ENCODE measurements at regions not wholly inside any gene's neighbourhood (a gene's known extent, or its start where the extent isn't known, plus 50 kb on each side); places are given as distances from the start of the nearest gene placed in this dataset.

DNA sequence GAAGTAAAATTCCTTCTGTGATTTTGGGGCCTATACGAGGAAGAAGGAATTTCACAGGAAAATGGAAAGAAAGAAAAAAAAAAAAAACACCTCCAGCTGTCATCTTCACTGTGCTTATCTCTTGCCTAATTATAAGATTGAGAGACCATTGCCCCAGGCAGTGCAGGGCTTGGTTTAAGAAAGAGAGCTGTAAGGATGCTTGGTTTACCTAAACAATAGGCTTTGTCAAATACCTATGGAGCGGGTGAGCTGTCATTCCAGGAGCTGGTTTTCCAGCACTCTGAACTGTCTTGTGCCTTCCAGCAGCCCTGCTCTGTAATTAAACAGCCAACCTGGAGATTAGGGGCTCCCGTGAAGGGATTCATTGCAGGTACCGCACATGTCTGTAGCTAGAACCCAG, 137.8 kb downstream of the EDN3 start:
- DNase-seq: no peak

GRCh38 chr20:59439243-59439642, 138.8 kb downstream of the EDN3 start:
- no peak for DNase-seq

DNA sequence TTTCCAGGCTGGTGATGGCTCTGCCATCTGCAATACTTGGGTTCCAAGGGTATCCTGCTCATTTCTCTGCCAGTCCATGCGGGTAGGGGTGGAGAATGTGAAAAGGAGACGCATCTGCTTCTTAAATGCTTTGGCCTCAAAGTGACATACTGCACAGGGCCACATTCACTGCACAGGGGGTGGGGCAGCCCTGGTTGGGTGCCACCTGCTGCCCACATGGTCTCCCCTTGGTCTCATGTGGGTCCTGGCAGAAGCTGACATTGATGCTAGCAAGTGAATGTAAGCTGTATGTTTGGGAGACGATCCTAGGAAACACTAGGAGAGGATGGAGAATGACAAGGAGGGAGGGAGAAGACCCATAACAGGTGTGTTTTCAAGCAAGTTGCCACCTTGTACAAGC, 140.9 kb downstream of the EDN3 start:
- no peak for DNase-seq

- DNase-seq: no peak
These were observed 141.7 kb downstream of the EDN3 start for GRCh38 chr20:59441860-59442810.

DNA sequence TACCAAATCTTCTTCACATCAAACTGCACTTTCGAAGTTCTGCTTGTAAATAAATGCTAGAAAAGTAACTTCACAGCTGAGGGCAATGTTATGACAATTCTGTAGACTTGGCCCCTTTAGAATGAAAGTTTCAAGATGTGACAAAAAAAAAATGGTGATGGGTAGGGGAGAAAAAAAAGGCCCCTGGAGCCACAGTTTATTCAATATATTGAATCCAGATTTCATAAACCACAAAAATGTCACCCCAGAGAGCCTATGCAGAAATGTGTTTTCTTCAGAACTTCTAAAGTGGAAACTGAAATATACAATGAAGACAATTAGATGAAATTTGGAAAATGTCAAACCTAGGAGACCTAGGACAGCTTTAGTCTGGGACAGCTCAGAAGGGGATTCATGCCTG, 143.1 kb downstream of the EDN3 start:
- DNase-seq: no peak

DNA sequence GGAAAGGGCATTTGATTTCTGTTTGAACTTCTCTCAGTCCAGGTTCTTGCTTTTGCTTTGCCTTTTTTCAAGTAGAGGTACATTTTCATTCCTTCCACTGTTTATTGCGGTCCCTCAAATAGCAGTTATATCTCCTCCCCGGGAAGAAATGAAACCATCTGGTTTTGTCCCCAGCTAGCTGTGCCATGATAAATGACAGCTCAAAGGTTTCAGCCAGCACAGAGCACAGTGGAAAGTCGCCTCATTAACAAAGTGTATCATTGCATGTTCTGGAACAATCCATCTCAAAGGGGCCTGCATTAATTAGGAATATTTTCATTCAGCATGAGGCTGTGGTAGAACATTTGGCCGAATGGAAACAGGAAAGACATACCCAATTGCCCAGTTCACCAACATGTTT, 146.0 kb downstream of the EDN3 start:
- no peak for DNase-seq

GRCh38 chr20:59448196-59448595, 147.8 kb downstream of the EDN3 start:
- no peak for DNase-seq

- no peak for DNase-seq
These were observed 148.5 kb downstream of the EDN3 start for GRCh38 chr20:59448851-59449444.

- no peak for DNase-seq
These were observed 150.7 kb downstream of the EDN3 start for GRCh38 chr20:59451066-59451630.

DNA sequence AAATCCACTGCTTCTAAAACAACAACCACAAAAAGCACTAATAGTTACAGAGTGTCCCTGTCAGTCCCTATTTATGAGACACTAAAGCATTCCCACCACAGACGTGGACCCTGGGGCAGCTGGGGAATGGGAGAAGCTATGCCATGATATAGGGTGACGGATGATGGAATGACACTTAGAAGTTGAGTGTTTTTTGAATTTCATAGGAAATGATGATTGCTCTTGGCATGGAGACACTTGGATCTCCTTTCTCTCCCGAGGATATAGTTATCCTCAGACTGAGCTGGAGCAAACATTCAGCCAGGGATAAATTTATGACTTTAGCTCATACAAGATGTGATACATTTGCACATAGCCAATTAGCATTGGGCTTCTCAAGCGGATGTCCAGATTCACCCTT, 151.2 kb downstream of the EDN3 start:
- no peak for DNase-seq

GRCh38 chr20:59452856-59453255, 151.5 kb upstream of the PHACTR3 start:
- no peak for DNase-seq

- no peak for DNase-seq
These were observed 150.4 kb upstream of the PHACTR3 start for GRCh38 chr20:59453759-59454560.

DNA sequence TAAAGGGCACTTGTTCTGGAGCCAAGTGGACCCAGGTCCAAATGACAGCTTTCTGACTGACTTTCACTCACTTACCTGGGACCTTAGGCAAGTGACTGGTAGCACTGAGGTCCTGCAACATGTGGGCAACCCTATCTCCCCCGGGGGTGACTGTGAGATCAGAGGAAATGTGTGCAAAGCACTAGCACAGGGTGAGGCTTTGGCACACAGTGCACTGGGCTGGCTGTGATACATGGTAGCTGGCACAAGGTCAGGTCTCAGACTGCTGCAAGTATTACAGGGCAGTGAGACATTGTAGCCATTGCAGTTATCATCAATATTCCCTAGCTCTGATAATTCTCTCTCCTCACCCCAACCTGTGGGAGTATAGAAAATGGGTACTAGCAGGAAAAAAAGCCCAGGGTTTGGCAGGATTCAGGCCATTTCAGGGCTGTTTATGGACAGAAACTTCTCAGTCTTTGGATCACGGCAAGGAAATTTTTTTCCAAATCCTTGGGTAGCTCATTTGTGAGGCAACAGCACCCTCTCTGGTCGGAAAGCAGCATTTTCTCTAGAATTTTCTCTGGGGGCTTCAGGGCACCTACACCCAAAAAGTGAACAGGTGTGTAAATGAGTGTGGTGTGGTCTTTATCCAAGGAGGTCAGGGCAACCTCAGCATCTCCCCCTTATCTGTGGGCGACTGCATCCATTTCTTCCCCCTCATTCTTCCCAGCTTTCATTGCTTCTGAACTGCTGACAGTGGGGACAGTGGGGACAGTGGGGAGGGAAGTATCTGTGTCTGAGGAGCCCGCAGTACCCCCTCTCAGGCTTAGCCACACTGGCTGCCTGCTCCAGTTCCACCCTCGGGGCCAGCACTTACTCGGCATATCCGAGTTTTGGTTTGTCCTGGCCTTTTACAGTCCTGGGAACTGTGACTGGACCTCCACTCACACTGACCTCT, 148.7 kb upstream of the PHACTR3 start:
- DNase-seq: no peak

- no peak for DNase-seq
These were observed 147.7 kb upstream of the PHACTR3 start for GRCh38 chr20:59456342-59457279.

GRCh38 chr20:59458645-59459044, 145.7 kb upstream of the PHACTR3 start:
- no peak for DNase-seq

- no peak for DNase-seq
These were observed 144.8 kb upstream of the PHACTR3 start for GRCh38 chr20:59459586-59459985.

GRCh38 chr20:59460352-59460751, 144.0 kb upstream of the PHACTR3 start:
- no peak for DNase-seq

DNA sequence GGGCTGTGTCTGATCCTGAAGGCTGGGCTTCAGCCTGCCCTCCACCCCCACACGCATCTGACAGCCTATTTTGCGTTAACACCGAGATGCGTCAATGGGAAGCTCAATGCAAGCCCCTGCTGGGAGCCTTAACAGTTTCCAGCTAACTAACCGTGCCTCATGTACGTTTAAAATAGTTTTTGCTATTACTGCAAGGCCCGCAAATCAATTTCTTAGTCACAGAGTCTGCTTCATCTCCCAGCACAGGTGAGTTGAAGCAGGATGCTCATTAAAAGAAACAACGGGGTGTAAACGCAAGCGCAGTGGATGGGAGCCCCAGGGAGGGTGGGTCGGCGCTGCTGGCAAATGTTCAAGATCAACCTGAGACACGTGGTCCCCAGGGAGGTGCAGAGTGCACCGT, 142.8 kb upstream of the PHACTR3 start:
- no peak for DNase-seq

- no peak for DNase-seq
These were observed 142.1 kb upstream of the PHACTR3 start for GRCh38 chr20:59462249-59462648.

DNA sequence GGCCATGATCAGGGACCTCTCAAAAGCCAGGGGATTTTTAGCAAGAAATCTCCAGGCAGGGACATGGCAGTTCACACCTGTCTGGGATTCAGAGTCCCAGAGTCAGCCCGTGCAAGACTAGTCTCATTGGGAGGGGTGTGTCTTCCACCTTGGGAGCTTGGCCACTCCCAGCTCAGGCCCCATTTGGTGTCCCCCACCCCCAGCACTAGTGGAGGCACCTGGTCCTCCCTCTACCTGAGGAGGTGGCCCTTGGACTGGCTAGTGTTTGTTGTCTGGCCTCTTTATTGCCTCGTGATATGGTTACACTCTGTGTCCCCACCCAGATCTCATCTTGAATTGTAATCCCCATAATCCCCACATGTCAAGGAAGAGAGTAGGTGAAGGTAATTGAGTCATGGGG, 140.8 kb upstream of the PHACTR3 start:
- no peak for DNase-seq
